ENCODE measurements at regions not wholly inside any gene's neighbourhood (a gene's known extent, or its start where the extent isn't known, plus 50 kb on each side); places are given as distances from the start of the nearest gene placed in this dataset.

DNA sequence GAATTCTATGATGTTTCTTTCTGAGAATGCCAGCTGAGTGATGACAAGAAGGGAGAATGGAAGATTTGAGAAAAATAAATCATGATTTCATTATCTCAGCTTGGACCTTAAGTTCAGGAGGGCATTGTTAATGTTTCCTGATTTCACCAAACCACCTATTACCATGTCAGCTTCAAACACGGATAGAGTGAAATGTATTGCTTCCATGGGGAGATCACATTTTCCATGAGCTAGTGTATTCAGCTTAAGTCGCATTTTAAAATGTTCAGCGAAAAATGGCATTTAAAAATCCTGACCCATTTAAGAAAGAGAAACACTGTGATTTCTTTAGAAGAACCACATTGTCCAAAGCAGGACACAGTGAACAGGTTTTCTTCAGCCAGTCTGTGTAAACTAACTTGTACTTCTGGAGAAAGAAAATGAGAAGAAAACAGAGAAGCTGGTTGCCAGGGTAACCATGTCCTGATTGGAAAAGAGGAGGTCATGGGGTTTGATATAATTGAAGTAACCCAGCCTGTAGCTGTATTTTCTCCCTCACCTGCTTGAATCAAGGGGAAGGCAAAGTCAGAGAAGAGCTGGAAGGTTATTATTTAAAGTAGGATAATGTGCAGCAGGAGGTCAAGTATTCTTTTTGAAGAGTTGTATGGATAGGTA lies 684.1 kb upstream of the NRSN1 start:
- DNase-seq: no peak

DNA sequence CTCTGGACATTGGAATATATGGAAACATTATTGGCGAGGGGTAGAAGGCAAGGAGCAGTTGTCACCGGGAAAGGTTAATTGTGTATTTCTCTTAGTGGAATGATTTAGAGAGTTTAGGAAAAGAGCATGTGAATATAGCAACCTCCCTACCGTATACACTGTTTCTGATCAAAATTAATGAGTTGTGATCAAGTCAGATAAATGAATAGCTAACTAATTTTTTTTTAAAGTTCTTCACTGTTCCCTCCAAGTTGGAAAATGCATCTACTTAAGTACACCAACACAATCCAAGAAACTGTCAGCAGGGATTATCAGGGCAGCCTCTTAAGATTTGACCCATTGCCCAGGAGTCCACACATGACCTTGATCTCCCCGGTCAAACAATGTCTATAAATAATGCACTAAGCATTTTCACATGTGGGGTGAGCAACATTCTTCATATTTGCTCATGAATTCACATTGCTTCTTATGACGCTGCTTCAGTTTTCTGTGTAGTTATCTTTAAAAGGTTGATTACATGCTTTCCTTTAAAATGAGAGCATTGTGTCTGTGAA lies 680.8 kb upstream of the NRSN1 start:
- DNase-seq: no peak

DNA sequence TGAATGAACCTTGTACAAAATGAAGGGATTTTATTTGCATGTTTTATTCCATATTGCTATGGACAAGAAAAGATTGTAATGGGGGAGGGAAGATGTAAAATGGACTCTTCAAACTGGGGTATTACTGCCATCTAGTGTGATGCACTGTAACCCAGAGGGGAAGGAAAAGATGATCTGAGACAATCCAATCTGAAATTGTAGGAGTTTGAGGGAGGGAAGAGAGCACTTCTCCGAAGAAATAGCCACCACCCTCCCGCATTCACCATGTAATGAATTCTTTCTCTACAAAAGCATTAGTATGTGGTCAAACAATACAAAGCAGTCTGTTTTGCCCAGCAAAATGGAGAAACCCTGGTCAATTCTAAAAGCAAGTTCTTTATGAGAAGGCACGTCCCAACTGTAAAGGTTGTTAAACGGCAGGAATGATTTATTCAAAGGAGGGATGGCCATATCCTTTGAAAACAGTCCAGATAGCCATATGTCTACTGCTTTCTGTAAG lies 679.5 kb upstream of the NRSN1 start:
- DNase-seq: peak in 2 of 14 donors; percentile 8 to 66

DNA sequence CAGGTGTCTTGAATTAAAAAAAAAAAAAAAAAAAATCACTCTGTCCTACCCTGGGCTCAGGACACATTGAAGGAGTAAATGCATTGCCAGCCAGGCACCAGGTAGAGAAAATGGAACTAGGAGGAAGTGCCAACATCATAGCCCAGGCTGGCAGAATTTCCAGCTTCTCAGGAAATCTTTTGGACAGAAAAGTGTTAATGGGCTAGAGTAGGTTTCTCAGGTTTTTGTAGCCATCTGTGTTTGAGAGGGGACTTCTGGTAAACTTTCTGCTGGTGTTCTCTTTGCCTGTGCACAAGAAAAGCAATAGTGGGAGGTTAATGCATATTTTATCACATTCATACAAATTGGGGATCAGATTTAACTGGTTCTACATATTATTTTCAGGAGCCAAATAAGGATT lies 678.3 kb upstream of the NRSN1 start:
- DNase-seq: no peak

DNA sequence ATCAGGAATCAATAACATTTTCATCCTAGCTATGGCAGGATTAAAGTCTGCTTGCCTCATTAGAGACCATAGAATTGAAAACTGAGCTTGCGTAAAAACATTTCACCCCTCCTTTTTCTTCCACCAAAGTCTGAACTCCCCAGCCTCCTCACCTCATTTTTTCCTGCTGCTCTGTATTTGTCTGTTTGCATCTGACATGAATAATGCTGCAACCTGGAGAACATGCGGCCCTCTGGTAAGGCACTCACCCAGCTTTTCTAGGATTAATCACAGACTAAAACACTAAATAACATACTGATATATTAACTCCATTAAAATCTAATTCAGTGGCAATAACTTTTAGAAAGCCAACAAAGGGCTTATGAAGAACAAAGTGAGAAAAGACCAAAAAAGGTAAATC lies 677.7 kb upstream of the NRSN1 start:
- DNase-seq: no peak

DNA sequence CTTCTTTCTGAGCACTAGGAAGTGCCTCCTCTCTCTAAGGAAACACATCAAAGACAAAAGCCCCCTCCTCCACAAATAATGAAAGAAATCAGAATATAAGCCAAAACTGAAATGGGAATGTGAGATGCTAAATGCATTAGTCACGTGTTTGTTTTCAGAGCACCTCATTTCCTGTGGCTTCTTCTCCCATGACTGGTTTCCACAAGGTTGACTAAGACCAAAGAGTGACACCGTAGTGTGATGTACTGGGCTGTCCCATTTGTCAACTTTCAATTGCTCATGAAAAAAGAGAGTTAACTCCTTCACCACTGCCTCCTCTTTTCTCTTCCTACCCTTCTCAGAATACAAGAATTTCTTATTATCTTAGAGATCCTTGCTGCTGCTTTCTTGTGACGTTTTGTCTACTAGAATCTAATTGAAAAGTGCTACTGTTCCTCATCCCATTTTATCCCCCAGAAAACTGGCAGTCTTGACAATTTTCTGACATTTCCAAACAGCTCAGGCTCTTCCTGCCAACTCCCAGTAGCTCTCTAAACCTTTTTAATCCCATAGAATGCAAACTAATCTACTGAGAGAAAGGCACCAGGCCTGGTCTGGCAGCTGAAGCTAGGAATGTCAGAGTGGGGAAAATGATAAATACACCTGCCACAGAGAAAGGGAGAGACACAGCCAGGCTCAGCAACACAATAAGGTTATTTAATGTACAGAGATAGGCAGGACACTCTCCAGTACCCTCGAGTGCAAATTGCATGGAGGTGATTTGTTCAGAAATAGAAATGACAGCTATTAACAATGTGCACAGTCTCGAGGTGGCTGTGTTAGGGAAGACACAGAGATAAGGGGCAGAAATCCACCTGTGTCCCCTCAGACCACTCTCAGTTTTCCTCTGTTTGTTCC lies 671.7 kb upstream of the NRSN1 start:
- DNase-seq: no peak

DNA sequence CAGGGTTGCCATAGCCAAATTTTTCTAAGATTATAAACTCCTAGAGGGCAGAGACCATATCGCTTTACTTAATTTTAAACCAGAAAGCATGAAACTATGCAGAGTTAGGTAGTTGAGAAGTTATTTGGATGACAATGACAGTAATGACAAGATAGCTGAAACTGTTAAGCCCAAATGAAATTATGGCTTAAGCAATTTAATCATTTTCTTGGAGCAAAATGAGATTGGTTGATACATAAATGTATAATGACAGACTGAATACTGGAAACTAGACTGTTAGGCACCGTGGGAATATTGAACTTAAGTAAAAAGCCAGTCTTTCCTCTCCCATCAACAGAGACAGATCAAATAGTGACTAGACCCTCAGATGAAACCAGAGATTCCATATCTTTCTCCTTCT lies 670.3 kb upstream of the NRSN1 start:
- DNase-seq: no peak

DNA sequence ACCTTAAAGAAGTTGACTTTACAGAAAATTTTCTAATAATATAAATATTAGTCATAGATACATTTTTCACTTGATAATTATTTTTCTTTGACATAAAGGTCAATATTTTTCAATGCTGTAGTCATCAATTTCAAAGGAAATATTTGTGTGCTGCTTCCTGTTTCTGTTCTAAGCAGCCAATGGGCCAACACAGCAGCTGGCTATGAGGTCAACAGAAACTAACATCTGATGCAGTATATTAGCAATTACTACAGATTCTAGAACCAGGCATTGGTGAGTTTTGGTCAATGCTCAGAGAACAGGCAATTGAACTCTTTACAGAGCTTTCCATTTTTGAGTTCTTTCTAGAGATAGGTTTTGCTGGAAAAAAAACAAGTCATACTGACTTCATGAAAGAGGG lies 669.6 kb upstream of the NRSN1 start:
- DNase-seq: no peak

DNA sequence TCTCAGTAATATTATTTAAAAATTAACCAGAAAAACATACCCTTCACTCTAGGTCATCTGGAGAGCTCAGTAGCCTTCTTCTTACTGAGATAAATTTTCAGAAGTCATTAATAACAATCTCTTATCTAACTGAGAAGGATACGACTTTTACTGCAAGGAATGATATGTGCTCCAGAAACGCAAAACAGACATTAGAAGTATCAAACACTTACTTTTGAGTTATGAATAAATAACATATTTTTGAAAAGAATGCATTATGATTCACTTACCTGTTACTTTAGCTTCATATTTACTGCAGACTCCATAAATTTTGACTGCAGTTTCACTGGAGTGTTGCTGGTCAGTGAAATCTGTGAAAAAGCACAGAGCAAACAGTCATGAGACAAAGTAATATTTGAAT lies 668.7 kb upstream of the NRSN1 start:
- no peak for DNase-seq

DNA sequence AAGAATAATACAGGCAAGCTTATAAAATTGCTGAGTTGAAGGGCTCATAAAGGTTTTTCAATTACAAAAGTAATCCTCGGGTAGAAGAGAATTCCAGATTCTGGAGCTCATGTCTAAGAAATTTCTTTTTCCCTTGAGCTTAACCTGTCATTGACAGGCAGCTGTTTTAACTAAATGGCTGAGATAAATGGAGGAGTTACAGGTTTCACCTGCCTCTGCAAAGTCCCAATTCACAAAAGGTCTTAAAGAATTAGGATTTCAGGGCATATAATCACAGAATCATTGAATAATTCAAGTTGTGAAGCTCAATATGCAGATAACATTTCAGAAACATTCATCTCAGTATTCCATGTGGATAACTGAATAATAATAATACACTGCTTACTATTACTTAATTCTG lies 660.1 kb upstream of the NRSN1 start:
- DNase-seq: no peak

DNA sequence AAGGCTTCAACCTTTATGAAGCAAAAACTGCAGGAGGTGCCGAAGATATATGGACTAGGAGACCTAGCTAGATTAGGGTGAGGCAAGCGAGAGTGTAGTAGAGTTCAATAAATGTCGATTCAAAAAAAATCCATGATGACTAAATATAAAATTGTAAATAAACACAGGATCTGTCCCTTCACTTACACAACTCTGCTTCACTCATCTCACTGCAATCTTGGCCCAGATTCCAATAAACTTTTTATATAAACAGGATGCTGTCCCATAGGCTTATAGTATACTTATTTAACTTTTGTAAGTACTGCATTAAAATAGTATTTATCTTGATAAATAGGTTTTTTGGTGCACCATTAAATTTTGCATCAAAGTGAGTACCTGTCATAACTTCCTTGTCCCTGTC lies 648.4 kb upstream of the NRSN1 start:
- no peak for DNase-seq

DNA sequence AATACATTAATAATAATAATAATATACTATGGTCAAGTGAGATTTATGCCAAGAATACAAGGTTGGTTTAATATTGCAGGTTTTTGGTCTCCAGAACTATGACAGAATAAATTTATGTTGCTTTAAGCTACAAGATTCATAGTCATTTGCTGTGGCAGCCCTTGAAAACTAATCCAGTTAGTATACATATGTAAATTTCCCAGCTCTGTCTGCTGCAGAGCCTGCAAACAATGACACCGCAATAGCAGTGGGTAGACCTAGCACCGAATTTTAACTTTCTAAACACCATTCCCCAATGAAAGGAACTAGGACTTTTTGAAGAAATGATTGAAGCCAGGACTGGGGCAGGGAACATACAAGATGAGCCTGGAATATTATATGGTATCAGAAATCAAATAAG lies 647.7 kb upstream of the NRSN1 start:
- DNase-seq: no peak

DNA sequence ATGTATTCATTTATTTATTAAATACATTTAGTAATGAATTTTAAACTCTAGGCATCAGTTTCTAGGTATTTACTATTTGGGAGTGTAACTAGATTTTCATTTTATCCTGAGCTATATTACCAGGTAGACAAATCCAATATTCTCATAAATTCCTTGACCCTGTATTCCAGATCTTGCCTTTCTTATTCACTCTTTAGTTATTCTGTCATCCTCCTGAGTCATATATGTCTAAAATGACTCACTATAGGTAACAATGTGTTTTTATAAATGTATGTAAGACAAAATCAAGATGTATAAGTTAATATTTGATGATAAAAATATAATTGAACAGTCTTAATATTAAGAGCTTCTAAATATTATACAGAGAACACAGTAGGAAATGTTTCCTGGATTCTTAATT lies 642.1 kb upstream of the NRSN1 start:
- no peak for DNase-seq

DNA sequence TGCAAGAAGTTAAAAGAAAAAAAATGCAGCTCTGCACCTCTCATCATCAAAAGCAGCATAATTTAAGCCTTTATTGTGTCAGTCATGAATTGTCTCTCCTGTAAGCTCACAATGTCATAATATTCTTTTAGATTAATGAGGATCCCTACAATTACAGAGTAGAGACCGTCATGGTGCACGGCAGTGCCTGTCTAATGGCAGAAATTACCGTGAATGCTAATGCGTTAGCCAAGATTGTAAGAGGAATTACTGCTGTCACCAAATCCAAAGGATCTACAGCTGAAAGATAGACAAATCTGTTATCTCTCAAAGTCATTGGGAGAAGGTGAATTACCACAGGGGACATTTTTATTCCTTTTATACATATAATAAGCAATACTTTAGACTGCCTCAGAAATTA lies 631.6 kb upstream of the NRSN1 start:
- no peak for DNase-seq

DNA sequence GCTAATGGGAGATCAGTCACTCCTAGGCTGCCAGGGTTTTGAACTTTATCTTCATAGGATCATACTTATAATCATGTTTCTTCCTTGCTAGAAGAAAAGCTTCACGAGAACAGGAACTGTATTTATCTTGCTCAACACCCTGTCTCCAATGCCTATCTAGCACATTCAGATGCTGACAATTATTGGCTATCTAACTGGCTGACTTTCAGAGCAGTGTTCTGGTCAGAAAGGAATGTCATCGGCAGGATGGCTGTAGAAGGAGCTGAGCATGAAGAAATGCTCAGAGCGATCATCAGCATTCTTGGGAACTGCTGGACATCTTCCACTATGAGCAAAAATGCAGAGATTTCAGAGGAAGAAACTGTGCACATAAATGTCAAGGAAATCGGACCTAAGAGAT lies 628.0 kb upstream of the NRSN1 start:
- DNase-seq: no peak

DNA sequence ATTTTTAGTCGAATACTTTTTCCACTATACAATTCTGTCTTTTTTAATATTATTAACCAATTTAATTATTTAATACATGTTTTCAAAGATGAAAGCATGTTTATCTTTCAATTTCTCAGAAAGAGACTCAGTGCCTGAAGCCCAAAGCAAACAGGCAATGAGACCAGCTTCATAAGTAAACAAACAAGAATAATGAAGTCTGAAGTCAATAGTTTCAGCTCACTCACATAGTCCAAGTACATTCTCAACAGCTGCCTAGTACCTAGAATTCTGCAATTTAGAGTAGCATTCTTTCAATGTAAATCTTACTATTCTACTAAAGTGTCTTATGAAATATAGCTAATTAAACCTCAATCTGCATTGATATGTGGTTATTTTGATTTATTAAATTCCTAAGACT lies 626.5 kb upstream of the NRSN1 start:
- DNase-seq: no peak

DNA sequence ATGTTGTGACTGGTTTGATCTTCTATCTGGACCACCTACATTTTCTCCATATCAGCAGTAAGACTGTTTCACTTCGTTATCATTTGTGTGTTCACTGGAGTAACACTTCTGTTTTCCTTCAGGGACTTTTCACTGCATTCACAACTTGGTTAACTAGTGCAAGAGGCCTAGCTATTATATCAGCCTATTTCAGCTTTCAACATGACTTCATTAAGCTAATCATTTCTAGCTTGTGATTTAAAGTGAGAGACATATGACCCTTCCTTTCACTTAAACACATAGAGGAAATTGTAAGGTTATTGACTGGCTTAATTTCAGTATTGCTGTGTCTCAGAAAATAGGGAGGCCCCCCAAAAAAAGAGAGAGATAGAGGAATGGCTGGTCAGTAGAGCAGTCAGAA lies 622.8 kb upstream of the NRSN1 start:
- DNase-seq: no peak

DNA sequence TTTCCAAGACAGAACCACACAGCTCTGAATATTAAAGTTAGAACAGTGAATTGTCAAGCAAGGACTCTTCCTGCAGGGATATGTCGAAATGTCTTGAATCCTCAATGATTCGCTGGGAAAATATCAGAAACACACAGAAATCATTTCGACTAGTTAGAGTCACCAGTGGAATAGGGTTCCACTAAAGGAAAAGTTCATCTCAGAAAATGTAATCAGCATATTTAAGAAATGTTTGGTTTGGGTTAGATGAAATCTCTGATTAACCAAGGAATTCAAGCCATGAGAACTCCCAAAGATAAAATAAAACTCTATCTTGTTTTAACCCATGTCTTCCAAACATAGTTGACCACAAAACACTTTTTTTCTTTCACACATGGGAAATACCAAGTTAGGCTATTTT lies 621.0 kb upstream of the NRSN1 start:
- no peak for DNase-seq

DNA sequence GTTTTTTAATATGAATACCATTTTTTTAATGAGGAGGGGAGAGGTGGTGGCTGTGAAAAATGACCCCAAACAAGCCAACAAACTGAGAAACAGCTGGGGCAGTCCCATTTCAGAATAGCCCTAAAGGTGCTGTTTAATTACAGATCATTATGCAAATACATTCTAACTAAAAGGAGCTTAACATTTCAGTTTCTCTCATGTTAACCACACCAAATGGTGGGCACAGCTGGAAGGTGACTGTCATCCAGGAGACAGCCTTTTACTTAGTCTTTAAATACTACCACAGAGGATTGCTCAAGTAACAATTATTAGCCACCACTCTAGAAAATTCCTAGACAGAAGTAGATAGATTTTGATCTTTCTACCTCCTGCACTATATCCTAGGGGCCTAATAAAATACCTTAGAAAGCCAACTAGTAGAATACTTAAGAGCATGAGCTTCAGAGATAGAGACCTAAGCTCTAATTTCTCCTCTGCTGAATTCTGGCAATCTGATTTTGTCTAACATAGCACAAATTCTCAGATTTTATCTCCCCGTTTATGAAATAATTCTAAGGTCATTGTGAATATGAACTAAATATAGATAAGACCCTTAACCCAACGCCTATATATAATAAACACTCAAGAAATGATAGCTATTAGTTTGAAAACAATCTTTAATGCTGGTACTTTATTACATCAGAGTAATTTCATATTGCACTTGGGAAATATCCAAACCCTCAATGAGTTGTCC lies 615.1 kb upstream of the NRSN1 start:
- DNase-seq: no peak

DNA sequence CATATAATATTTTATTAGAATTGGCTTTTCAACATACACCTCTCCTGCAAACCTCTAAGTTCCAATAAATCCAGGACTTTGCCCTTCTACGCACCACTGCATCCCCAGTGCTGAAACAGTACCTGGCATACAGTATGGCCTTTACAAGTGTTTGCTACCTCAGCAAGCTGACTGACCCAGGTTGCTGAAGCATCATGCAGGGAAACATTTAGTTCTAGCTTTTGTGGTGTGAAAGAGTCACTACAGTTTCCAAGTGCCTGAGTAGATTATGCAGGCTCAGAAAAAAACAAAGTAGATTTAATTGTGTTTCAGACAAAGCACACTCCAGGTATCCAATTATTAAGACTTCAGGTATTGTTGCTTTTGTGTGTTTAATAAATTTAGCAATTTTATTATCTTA lies 614.2 kb upstream of the NRSN1 start:
- DNase-seq: no peak

DNA sequence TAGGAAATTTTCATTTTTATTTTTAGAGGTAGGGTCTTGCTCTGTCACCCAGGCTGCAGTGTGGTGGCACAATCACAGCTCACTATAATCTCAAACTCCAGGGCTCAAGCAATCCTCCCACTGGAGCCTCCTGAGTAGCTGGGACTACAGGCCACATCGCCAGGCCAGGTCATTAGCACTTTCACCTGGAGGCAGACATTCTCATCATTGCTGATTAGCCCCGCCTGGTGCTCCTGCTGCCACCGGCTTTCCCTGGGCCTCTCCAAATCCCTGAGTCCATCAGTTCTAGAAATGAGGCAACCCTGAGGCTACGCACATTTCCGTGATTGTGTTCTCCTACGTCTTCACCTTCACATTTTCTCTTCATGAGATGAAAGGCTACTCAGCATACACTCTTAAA lies 607.7 kb upstream of the NRSN1 start:
- DNase-seq: no peak

DNA sequence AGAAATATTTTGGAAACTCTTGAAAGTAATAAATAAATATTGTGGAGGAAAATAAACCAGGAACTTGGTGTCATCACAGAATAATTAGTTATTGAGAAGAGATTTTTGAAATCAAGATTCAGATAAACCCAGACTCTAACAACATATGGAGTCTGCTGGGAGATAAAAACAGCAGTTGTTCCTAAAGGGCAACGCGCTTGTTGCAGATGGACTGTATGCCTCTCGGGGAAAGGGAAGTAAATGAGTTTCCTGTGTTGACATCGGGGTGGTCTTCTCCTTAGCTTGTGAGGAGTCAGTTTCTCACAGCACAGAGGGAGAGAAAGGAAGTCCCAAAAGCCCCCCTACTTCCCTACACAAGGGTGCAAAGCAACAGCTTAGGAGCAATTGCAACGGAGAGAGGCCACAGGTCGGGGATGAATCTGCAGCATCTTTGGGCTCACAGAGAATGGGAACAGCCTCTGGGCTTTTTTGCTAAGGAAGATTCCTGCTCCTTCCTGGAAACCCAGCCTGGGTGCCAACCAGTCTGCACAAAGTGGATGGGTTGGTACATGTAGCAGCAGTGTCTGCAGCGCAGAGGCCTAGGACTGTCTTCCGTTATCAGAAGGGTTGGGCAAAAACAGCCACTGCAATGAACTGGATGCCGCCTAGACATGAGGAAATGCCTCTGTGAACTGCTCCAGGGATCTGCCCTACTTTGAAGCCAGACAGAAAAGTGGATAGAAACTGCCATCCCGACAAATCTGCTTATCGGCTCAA lies 603.0 kb upstream of the NRSN1 start:
- DNase-seq: no peak

Measured in C1 segment of cervical spinal cord (tissue), 14 donors.